Neutrophil (primary cell): ENCODE measurements at regions not wholly inside any gene's neighbourhood (a gene's known extent, or its start where the extent isn't known, plus 50 kb on each side); places are given as distances from the start of the nearest gene placed in this dataset.
"Not testable (repeated sequence)": the region's sequence is repeated elsewhere in the genome, so short reads cannot be mapped to it uniquely, and the experiment has no call there.

Source experiments
- H3K27ac ChIP-seq: fragments of 200-600 bp; sonication (generic); 2 replicates; pipeline ENCODE4 v1.5.1; 2016; ENCODE audit warnings: mild to moderate bottlenecking, moderate library complexity
- H3K27me3 ChIP-seq: fragments of 200-600 bp; sonication (generic); 2 replicates; pipeline ENCODE4 v1.6.0; 2016; ENCODE audit warnings: mild to moderate bottlenecking
- H3K36me3 ChIP-seq: fragments of 200-600 bp; sonication (generic); 2 replicates; pipeline ENCODE4 v1.5.1; 2017
- H3K4me1 ChIP-seq, 2 experiments: fragments of 200-600 bp in 1 of 2; sonication (generic) in 1 of 2; 1 replicate in 1 of 2; 2 replicates in 1 of 2; pipeline versions ENCODE4 v1.5.1 to v1.6.1; 2013 to 2016; ENCODE audit warnings: low read depth in 1 of 2, low read length in 1 of 2, mild to moderate bottlenecking in 1 of 2, moderate library complexity in 1 of 2; ENCODE audit not compliant: control insufficient read depth in 1 of 2, insufficient read depth in 1 of 2
- H3K4me3 ChIP-seq, 2 experiments: fragments of 200-600 bp in 1 of 2; sonication (generic) in 1 of 2; 1 replicate in 1 of 2; 2 replicates in 1 of 2; pipeline ENCODE4 v1.5.1; 2013 to 2016; ENCODE audit warnings: low read depth in 1 of 2, low read length in 1 of 2, mild to moderate bottlenecking in 1 of 2, moderate library complexity in 1 of 2
- H3K9me3 ChIP-seq: fragments of 200-600 bp; sonication (generic); 2 replicates; pipeline ENCODE4 v1.5.1; 2016
- TF ChIP-seq, protein P1 (sequence below): fragments of 200-600 bp; sonication (generic); IDR thresholded peaks from 2 replicates; pipeline ENCODE4 v1.5.1; 2016; ENCODE audit warnings: antibody characterized with exemption

DNA sequence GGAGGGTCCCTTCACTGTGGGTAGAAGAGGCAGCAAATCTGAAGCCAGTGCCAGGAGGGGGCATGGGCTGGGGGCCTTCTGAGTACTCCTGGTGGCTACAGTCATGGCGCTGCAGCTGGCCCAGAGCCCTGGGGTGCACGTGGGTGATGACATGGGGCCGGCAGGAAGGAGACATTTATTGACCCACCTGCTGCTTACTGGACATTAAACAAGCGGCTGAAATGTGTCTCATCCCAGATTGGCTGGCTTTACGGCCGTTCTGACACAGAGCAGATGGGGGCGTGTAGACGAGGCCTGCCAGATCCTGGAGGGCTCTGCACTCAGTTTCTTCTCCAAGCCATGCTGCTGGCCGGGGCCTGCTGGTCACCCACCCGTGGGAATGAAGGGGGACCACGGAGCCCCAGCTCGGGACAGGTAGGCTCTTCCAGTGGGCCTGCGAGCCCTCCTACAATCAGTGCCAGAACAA, 906.9 kb downstream of the BRD1 start:
- TF ChIP-seq, protein P1, sequence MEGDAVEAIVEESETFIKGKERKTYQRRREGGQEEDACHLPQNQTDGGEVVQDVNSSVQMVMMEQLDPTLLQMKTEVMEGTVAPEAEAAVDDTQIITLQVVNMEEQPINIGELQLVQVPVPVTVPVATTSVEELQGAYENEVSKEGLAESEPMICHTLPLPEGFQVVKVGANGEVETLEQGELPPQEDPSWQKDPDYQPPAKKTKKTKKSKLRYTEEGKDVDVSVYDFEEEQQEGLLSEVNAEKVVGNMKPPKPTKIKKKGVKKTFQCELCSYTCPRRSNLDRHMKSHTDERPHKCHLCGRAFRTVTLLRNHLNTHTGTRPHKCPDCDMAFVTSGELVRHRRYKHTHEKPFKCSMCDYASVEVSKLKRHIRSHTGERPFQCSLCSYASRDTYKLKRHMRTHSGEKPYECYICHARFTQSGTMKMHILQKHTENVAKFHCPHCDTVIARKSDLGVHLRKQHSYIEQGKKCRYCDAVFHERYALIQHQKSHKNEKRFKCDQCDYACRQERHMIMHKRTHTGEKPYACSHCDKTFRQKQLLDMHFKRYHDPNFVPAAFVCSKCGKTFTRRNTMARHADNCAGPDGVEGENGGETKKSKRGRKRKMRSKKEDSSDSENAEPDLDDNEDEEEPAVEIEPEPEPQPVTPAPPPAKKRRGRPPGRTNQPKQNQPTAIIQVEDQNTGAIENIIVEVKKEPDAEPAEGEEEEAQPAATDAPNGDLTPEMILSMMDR = no peak
- H3K4me3 ChIP-seq = no peak overlapping the region
- no peaks in the 10 kb centered on the region for H3K9me3 ChIP-seq
- no peaks in the 10 kb centered on the region for H3K27me3 ChIP-seq
- no peak overlapping the region for H3K27ac ChIP-seq
- no peaks in the 10 kb centered on the region for H3K4me1 ChIP-seq
- no peaks in the 10 kb centered on the region for H3K36me3 ChIP-seq

DNA sequence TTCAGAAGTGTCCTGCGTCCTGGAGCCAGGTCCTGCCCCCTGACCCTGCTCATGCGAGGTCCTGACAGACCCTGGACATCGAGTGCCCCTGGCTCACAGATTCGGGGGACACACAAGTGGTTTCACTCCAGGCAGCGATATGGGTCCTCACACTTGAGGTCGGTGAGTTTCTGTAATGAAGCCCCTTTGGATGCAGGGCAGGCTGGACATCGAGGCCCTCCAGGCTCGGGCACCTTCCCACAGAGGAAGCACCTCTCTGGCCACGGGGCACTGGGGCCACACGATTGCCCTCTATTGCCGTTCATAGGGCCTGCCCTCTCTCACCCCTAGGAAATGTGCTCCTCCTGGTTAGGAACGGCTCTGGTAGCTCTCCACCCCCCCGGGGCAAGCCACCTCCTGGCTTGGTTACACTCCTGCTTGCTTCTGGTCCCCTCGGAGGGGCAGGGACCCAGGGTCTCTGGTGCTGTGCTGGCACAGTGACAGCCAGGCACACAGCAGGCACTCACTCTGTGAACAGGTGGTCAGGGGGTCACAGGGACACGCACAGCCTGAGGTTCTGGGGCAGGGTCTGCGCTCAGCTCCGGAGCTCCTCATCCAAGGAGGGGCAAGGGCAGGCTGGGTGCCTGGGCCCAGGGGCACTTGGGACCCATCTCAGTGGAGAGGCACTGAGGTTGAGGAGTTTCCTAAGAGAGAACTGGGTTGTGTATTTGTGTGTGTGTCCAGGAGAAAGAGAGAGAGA, 907.7 kb downstream of the BRD1 start:
- H3K4me1 ChIP-seq = no peaks in the 10 kb centered on the region
- no peaks in the 10 kb centered on the region for H3K36me3 ChIP-seq
- no peaks in the 10 kb centered on the region for H3K27me3 ChIP-seq
- H3K27ac ChIP-seq = no peak overlapping the region
- no peak overlapping the region for H3K4me3 ChIP-seq
- TF ChIP-seq, protein P1 = no peak
- H3K9me3 ChIP-seq = no peaks in the 10 kb centered on the region

GRCh38 chr22:48919187-48919590, 908.5 kb downstream of the BRD1 start:
- H3K4me3 ChIP-seq = no peak overlapping the region
- no peaks in the 10 kb centered on the region for H3K36me3 ChIP-seq
- H3K27me3 ChIP-seq = no peaks in the 10 kb centered on the region
- no peak overlapping the region for H3K27ac ChIP-seq
- TF ChIP-seq, protein P1 = no peak
- no peaks in the 10 kb centered on the region for H3K4me1 ChIP-seq
- no peaks in the 10 kb centered on the region for H3K9me3 ChIP-seq

DNA sequence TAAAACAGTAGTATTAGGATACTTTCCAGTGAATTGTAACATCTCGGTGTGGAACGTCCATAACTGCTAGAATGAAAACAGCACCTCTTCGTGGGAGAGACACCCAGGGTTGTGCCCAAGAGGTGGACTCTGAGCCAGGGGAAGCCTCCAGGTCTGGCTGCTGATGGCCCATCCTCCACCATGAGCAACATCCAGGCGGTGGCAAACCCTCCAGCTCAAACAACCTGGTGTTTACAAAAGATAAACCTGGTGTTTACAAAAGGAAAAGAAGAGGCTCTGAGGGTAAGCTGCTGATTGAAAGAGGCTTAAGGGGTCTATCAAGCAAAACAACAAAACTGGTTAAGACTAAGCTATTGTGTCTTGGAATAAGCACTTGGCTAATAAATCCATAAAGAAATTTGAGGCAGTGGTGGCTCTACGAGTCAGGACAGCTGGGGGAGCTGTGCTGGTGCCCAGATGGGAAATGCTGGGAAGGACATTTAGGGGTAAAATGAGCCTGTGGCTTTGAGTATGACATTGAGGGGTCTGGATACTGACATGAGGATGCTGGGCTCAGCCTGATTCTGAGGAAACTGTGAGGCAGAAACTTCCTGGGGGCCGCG, 909.0 kb downstream of the BRD1 start:
- Histone ChIP-seq H3K9me3 (no peaks in the 10 kb centered on the region), H3K27me3 (no peaks in the 10 kb centered on the region), H3K4me1 (no peaks in the 10 kb centered on the region), H3K36me3 (no peaks in the 10 kb centered on the region), H3K4me3 (no peak overlapping the region), H3K27ac (no peak overlapping the region)
- TF ChIP-seq, protein P1 = no peak

GRCh38 chr22:48912356-48913066, 915.2 kb downstream of the BRD1 start:
- not testable (repeated sequence) for H3K36me3 ChIP-seq, H3K4me3 ChIP-seq, H3K9me3 ChIP-seq, H3K4me1 ChIP-seq, H3K27me3 ChIP-seq, H3K27ac ChIP-seq

- not testable (repeated sequence) for H3K27ac ChIP-seq, H3K4me1 ChIP-seq
Observed at GRCh38 chr22:48911647-48912046, 916.0 kb downstream of the BRD1 start.

DNA sequence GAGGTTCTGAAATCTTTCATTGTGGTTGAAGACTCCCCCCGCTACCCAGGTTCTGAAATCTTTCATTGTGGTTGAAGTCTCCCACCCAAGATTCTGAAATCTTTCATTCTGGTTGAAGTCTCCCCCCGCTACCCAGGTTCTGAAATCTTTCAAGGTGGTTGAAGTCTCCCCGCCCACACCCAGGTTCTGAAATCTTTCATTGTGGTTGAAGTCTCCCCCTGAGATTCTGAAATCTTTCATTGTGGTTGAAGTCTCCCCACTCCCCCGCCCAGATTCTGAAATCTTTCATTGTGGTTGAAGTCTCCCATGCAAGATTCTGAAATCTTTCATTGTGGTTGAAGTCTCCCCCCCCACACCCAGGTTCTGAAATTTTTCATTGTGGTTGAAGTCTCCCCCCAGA, 916.6 kb downstream of the BRD1 start:
- H3K27me3 ChIP-seq, H3K27ac ChIP-seq, H3K9me3 ChIP-seq, H3K4me1 ChIP-seq, H3K36me3 ChIP-seq, H3K4me3 ChIP-seq: not testable (repeated sequence)

More at GRCh38 chr22:48911647-48912046, 916.0 kb downstream of the BRD1 start:
- H3K27me3 ChIP-seq, H3K4me3 ChIP-seq, H3K9me3 ChIP-seq, H3K36me3 ChIP-seq: not testable (repeated sequence)
